Activated naive CD4-positive, alpha-beta T cell treated with anti-CD3 and anti-CD28 coated beads, Interleukin-2, amount 50 U/mL, for 16 hours (primary cell): ENCODE measurements at regions not wholly inside any gene's neighbourhood (a gene's known extent, or its start where the extent isn't known, plus 50 kb on each side); places are given as distances from the start of the nearest gene placed in this dataset.

ENCODE experiments used
- DNase-seq: peaks from one replicate; pipeline ENCODE4 v3.0.0-alpha.2; 2020

GRCh38 chr12:85516039-85516438 is 236.0 kb downstream of the ALX1 start:
- no peak for DNase-seq

GRCh38 chr12:85516667-85517325 is 236.8 kb downstream of the ALX1 start:
- no peak for DNase-seq

GRCh38 chr12:85519163-85519562 is 239.1 kb downstream of the ALX1 start:
- DNase-seq, result no peak

- no peak for DNase-seq
Observed at GRCh38 chr12:85523197-85523596, 243.2 kb downstream of the ALX1 start.

- no peak for DNase-seq
Observed at GRCh38 chr12:85527192-85527591, 247.2 kb downstream of the ALX1 start.

- DNase-seq, result no peak
Observed at GRCh38 chr12:85529896-85530295, 249.9 kb downstream of the ALX1 start.

GRCh38 chr12:85530456-85530855 is 250.4 kb downstream of the ALX1 start:
- no peak for DNase-seq

- no peak for DNase-seq
Observed at GRCh38 chr12:85531341-85531740, 251.3 kb downstream of the ALX1 start.

- DNase-seq, result no peak
Observed at GRCh38 chr12:85549640-85550039, 269.6 kb downstream of the ALX1 start.

- DNase-seq, result no peak
Observed at GRCh38 chr12:85550924-85551323, 270.9 kb downstream of the ALX1 start.

- no peak for DNase-seq
Observed at GRCh38 chr12:85552461-85552860, 272.4 kb downstream of the ALX1 start.

- DNase-seq, result no peak
Observed at GRCh38 chr12:85557850-85558249, 277.8 kb downstream of the ALX1 start.

GRCh38 chr12:85558684-85559083 is 277.5 kb downstream of the RASSF9 start:
- no peak for DNase-seq

- no peak for DNase-seq
Observed at GRCh38 chr12:85559127-85559526, 277.1 kb downstream of the RASSF9 start.

GRCh38 chr12:85559536-85559935 is 276.7 kb downstream of the RASSF9 start:
- DNase-seq, result no peak

- DNase-seq, result no peak
Observed at GRCh38 chr12:85562765-85563164, 273.4 kb downstream of the RASSF9 start.

- no peak for DNase-seq
Observed at GRCh38 chr12:85564786-85565185, 271.4 kb downstream of the RASSF9 start.

- DNase-seq, result no peak
Observed at GRCh38 chr12:85568395-85569103, 267.7 kb downstream of the RASSF9 start.

GRCh38 chr12:85569261-85569660 is 266.9 kb downstream of the RASSF9 start:
- no peak for DNase-seq

- no peak for DNase-seq
Observed at GRCh38 chr12:85572956-85573355, 263.3 kb downstream of the RASSF9 start.

- DNase-seq, result no peak
Observed at GRCh38 chr12:85573635-85574214, 262.5 kb downstream of the RASSF9 start.

- DNase-seq, result no peak
Observed at GRCh38 chr12:85574291-85574690, 261.9 kb downstream of the RASSF9 start.

- no peak for DNase-seq
Observed at GRCh38 chr12:85575120-85576096, 260.8 kb downstream of the RASSF9 start.
